HG03045 (cell line): ENCODE measurements at regions not wholly inside any gene's neighbourhood (a gene's known extent, or its start where the extent isn't known, plus 50 kb on each side); places are given as distances from the start of the nearest gene placed in this dataset.
"Not testable (repeated sequence)": the region's sequence is repeated elsewhere in the genome, so short reads cannot be mapped to it uniquely, and the experiment has no call there.

Source experiments
- ATAC-seq: cut with Tn5 transposase; IDR thresholded peaks from one replicate; pipeline ENCODE4 v1.9.1; 2021; ENCODE audit warnings: mild to moderate bottlenecking, moderate library complexity; ENCODE audit not compliant: unreplicated experiment

DNA sequence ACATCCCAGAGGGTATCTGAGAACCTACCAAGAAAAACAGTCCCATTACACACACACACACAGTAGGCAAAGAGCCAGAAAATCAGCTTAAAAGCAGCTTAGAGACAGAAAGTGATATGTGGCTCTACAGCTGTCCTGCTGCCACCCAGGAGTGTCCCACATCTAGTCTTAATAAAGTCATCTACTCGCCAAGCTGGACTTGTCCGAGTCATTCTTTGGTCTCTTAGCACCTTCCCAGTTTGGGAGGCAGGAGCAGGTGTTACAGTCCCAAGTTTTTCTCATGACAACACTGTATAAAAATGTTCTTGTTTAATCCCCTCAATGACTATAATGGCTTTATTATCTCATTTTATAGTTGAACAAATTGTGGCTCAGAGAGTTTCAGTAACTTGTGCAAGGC, 252.5 kb upstream of the CASK start:
- ATAC-seq, result no peak

DNA sequence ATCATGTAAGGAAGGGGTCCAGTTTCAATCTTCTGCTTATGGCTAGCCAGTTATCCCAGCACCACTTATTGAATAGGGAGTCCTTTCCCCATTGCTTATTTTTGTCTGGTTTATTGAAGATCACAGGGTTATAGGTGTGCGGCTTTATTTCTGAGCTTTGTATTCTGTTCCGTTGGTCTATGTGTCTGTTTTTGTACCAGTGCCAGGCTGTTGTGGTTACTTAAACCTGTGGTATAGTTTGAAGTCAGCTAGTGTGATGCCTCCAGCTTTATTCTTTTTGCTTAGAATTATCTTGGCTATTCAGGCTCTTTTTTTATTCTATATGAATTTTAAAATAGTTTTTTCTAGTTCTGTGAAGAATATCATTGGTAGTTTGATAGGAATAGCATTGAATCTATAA, 234.6 kb upstream of the CASK start:
- ATAC-seq, result not testable (repeated sequence)

DNA sequence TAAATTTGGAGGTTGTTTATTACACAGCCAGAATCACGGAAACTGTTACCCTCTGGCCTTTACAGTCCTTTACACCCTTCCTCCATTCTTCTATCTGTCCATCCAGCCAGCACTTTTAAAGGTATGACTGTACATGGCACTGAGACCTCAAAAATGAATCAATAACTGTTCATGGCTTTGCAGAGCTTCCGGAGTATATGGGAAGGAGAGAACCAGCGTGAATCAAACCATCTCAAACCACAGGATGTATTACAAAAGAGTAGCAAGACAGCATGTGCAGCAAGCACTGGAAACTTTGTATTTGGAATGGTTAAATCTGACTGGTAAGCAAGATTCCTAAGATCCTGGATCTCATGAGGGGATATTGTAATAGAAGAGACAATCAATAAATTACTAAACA, 228.5 kb upstream of the CASK start:
- no peak for ATAC-seq

DNA sequence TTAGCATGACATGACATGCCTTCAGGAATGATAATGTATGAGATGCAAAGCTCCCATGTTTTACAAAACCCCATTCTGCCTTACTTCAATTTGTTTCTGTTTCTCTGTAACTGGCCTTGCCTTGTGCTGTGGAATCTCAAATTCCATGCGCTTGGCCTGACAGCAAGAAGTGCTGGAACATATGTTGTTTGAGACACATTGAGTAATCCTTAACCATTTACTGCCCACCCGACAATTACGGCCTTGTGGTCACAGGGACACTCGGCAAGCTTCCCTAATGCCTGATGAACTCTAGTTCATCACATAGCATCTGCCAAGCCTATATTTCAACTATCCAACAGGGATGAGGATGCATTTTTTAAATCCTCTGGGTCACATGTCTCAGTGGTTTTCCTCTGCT, 226.4 kb upstream of the CASK start:
- no peak for ATAC-seq

- no peak for ATAC-seq
Observed at GRCh38 chrX:42149281-42149680, 225.9 kb upstream of the CASK start.

- ATAC-seq, result no peak
Observed at GRCh38 chrX:42143866-42144592, 220.7 kb upstream of the CASK start.

DNA sequence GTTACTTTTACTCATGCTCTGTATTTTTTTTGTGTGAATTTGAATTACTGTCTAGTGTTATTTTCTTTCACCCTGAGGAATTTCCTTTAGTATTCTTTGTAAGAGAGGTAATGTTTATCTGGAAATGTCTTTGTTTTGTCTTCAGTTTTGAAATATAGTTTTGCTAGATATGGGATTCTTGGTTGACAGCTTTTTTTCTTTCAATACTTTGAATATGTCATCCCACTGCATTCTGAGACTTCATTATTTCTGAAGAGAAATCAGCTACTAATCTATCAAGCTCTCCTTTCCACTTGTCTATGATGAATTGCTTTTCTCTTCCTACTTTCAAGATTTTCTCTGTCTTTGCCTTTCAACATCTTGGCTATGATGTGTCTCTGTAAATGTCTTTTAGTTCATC, 217.0 kb upstream of the CASK start:
- ATAC-seq, result no peak

DNA sequence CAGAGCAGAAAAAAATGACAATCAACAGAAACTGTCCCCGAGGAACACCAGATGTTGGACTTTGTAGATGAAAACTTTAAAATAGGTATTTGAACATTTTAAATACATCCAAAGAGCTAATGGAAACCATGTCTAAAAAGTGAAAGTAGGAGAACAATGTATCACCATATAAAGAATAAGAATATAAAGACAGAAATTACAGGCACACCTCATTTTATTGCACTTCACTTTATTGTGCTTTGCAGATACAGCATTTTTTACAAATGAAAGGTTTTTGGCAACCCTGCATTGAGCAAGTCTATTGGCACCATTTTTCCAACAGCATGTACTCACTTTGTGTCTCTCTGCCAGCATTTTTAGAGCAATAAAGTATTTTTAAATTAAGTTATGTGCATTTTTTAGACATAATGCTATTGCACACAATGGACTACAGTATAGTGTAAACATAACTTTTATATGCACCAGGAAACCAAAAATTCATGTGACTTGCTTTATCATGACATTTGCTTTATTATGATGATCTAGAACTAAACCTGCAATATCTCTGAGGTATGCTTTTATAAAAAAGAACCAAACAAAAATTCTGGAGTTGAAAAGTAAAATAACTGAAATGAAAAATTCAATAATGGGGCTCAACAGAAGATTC, 212.4 kb upstream of the CASK start:
- no peak for ATAC-seq

DNA sequence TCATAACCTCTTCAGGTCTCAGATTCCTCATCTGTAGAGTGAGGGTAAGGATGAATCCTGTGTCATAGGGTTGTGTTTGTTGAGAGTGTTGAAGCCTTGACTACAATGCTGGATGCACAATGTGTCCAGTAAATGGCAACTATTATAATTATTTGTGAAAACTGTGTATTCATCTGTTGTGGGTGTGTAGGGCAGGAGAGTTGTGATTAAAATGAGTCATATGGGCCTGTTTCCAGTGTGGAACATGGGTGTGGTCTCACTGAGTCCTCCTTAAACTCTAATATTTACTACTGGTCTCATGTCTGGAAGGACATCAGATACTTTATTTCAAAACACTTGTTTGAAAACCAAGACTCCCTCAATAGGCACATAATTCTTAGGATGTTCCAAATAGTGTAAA, 208.5 kb upstream of the CASK start:
- no peak for ATAC-seq

DNA sequence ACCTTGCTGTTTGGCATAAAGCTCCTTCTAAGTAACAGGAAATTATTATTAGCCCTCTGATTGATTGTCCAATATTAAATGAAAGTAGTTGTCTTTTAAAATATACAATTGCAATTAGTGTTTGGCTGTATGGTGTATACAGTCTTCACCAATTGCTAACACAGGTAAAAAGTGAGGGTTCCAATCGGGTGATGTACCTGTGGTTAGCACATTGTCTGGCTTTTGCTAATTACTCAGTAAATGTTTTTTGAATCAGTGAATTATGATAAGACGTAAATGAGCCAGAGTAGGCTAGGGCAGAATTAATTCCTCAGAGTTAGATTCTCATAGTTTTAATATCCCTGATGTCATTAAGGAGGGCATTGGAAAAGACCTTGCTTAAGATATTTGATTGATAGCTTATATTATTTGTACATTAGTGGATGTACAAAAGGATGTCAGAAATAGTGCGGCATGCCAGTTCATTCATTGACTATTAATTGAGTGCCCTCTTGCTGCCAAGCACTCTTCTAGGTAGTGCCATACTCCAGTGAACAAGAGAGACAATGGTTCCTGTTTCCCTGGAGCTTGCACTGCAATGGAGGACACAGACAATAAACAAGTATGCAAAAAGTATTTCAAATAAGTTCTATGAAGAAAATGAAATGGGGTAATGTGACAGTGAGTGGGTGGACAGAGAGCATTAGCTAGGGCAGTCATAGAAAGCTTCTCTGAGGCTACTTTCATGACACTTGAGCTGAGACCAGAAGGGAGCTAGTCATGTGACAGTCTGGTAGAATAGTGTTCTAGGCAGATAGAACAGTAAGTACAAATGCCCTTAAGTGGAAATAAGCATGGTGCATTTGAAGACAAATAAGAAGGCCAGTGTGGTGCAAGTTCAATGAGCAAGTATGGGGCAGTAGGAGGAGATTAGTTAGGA, 205.9 kb upstream of the CASK start:
- peak; percentile 55 for ATAC-seq

GRCh38 chrX:42128587-42128986, 205.2 kb upstream of the CASK start:
- no peak for ATAC-seq

DNA sequence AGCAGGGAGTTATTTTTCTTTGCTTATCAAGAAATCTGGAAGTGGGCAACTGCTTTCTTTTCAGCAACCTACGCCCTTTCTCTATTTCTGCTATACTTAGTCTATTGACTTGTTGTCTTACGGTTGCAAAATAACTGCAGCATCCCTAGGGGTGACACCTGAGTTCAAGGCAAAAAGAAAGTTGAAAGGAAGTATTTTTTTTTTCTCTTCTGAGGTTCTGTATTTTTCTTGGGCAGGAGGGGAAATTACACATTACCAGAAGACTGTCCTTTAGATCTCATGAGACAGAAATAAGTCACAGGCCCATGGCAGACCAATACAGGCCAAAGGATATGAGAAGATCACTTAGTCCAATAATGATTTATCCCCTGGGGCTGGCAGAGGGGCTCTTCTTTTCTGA, 204.7 kb upstream of the CASK start:
- no peak for ATAC-seq

- ATAC-seq, result no peak
Observed at GRCh38 chrX:42127563-42127962, 204.2 kb upstream of the CASK start.

DNA sequence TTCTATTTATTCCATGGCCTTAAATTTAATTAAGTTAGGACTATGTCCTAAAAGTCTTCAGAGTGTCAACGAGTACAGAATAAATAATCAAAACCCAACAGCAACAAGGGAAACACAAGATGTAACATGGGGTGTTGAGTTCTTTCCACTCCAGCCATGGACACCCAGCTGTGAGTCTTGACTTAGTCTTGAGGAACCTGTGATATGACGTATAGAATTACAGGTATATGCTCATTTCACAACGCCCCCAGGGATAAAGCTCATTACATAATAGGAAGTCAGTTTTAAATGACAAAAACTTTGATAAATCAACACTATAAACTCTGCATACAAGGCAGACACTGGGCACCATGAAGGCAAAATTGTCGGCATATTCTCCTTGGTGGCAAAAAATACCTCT, 200.0 kb upstream of the CASK start:
- ATAC-seq, result no peak

DNA sequence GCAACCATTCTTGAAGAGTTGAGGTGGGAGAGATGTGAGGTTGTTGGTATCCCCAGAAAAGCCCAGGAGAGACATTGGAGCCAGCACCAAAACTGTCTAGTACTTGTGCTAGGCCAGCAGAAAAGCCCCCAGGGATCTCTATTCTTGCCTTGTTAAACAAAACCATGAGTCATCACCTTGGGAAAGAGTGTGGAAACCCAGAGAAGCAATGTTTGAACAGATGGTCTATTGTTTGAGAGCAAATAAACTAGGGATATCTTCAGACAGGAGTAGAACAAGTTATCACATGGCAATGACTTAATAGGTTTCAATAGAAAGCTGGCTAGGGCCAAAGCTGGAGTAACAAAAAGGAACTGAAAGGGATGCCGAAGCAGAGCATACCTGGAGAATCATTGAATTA, 195.7 kb upstream of the CASK start:
- ATAC-seq, result no peak

GRCh38 chrX:42117318-42117717, 194.0 kb upstream of the CASK start:
- ATAC-seq, result no peak

GRCh38 chrX:42109428-42109827, 186.1 kb upstream of the CASK start:
- no peak for ATAC-seq

GRCh38 chrX:42107495-42108488, 184.4 kb upstream of the CASK start:
- no peak for ATAC-seq

GRCh38 chrX:42106556-42106955, 183.2 kb upstream of the CASK start:
- ATAC-seq, result no peak

DNA sequence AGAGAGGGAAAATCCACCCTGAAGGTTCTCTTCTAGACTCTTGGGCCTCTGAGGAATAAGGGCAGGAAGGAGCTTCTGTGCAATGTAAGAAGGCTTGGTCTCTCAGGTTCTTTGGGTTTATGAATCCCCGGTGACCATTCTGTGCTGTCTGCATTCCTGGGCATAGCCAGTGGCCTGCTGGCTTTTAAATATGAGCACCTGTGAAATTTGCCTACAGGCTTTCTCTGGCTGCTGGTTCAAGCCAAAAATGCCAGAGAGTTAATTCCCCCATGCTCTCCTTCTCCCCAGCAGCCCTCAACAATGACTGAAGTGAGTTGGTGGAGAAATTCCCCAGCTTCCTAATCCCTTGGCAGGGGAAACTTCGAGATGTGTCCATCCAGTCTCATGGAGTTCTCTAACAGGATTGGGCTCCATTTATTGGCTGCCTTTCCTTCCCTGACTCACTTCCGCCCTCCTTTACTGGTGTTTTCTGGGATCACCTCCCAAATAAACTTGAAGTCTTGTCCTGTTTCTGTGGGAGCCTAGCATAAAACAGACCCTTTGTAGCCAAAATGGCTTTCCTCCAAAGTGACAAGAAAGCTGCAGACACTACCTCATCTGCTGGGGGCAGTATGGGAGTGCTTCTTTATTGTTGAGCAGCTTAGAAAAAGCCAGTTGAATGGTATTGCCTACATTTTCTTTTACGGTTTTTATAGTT, 179.4 kb upstream of the CASK start:
- ATAC-seq, result no peak
